Endothelial cell of umbilical vein (primary cell): ENCODE measurements at regions not wholly inside any gene's neighbourhood (a gene's known extent, or its start where the extent isn't known, plus 50 kb on each side); places are given as distances from the start of the nearest gene placed in this dataset.

Experiments used
- BruUV-seq: library from RNA; stranded (reverse); fragments of 400-500 nt; replicated peaks from 2 replicates; lab custom pipeline; 2021; lab: Mats Ljungman, UMichigan
- CTCF ChIA-PET: fragments of 300-600, 350-600 bp; sonication (Branson Sonifier 250); formaldehyde crosslinking; loops from one replicate; lab custom pipeline; 2021; ENCODE audit warnings: antibody characterized with exemption, inconsistent platforms; lab: Charles Lee
- POLR2A ChIA-PET: fragments of 300-600, 350-600 bp; sonication (Branson Sonifier 250); formaldehyde crosslinking; loops from one replicate; lab custom pipeline; 2021; ENCODE audit warnings: antibody characterized with exemption, inconsistent platforms; lab: Charles Lee
- DNase-seq: peaks from one replicate; pipeline ENCODE4 v3.0.0-alpha.2; 2011; ENCODE audit warnings: low read depth, low spot score
- FAIRE-seq: peaks from 2 replicates; lab custom pipeline; 2011; peaks lifted over from hg19 to GRCh38; lab: Jason Lieb, UNC
- H2AFZ ChIP-seq: 2 replicates; pipeline ENCODE4 v1.6.0; 2012; ENCODE audit warnings: low read depth, low read length, control low read depth, inconsistent platforms
- H3K27ac ChIP-seq: 2 replicates; pipeline ENCODE4 v1.5.1; 2011; ENCODE audit warnings: low read depth, mild to moderate bottlenecking, control low read depth, low read length, moderate library complexity; ENCODE audit not compliant: insufficient read depth
- H3K27me3 ChIP-seq, 2 experiments: 2 replicates each; pipeline versions ENCODE4 v1.6.0 to v1.6.1; 2011; ENCODE audit warnings: low read length in 2 of 2, mixed read lengths in 1 of 2; ENCODE audit not compliant: control insufficient read depth in 2 of 2, insufficient read depth in 2 of 2
- H3K36me3 ChIP-seq, 2 experiments: 2 replicates in 1 of 2; 3 replicates in 1 of 2; pipeline ENCODE4 v1.5.1; 2011; ENCODE audit warnings: low read length in 2 of 2, mild to moderate bottlenecking in 1 of 2, moderate library complexity in 1 of 2; ENCODE audit not compliant: control insufficient read depth in 2 of 2, insufficient read depth in 2 of 2; ENCODE audit errors: extremely low read depth in 1 of 2
- H3K4me1 ChIP-seq: 3 replicates; pipeline ENCODE4 v1.5.1; 2011; ENCODE audit warnings: mild to moderate bottlenecking, low read length; ENCODE audit not compliant: control insufficient read depth, insufficient read depth; ENCODE audit errors: extremely low read depth
- H3K4me2 ChIP-seq: 2 replicates; pipeline ENCODE4 v1.6.1; 2011; ENCODE audit warnings: low read length, control low read depth, mixed read lengths; ENCODE audit not compliant: insufficient read depth
- H3K4me3 ChIP-seq, 3 experiments: fragments of 200-600 bp in 1 of 3; sonication (generic), shearing (Covaris generic) in 1 of 3; replicated peaks in 1 of 3; 2 replicates each; pipeline ENCODE4 v1.5.1; 2011 to 2016; ENCODE audit warnings: control low read depth in 3 of 3, low read length in 3 of 3, mild to moderate bottlenecking in 2 of 3, inconsistent platforms in 1 of 3, low read depth in 1 of 3, moderate library complexity in 1 of 3; ENCODE audit not compliant: insufficient read depth in 1 of 3
- H3K79me2 ChIP-seq: 2 replicates; pipeline ENCODE4 v1.6.0; 2012; ENCODE audit warnings: low read length, inconsistent platforms; ENCODE audit not compliant: control insufficient read depth, insufficient read depth
- H3K9ac ChIP-seq: replicated peaks from 2 replicates; pipeline ENCODE3; 2011; ENCODE audit warnings: low read length, control low read depth; ENCODE audit not compliant: insufficient read depth; ENCODE audit errors: extremely low read depth
- H3K9me1 ChIP-seq: replicated peaks from 3 replicates; pipeline ENCODE4 v1.6.0; 2011; ENCODE audit warnings: mild to moderate bottlenecking, low read length; ENCODE audit not compliant: control insufficient read depth, insufficient read depth; ENCODE audit errors: extremely low read depth
- H3K9me3 ChIP-seq: replicated peaks from 2 replicates; pipeline ENCODE4 v1.5.1; 2012; ENCODE audit warnings: low read length, inconsistent platforms; ENCODE audit not compliant: control insufficient read depth, insufficient read depth
- H4K20me1 ChIP-seq: replicated peaks from 2 replicates; pipeline ENCODE3; 2011; ENCODE audit warnings: mild to moderate bottlenecking, low read length; ENCODE audit not compliant: control insufficient read depth, insufficient read depth; ENCODE audit errors: extremely low read depth
- FOS ChIP-seq: IDR thresholded peaks from 2 replicates; pipeline ENCODE4 v1.6.1; 2011; ENCODE audit warnings: mild to moderate bottlenecking, low read length, moderate library complexity, borderline replicate concordance; ENCODE audit not compliant: insufficient read depth
- GATA2 ChIP-seq: IDR thresholded peaks from 2 replicates; pipeline ENCODE4 v1.7.0; 2011; ENCODE audit warnings: low read depth, mild to moderate bottlenecking, moderate library complexity, mixed read lengths, low read length; ENCODE audit not compliant: insufficient read length, insufficient read depth
- JUN ChIP-seq: IDR thresholded peaks from 2 replicates; pipeline ENCODE4 v1.6.1; 2011; ENCODE audit warnings: borderline replicate concordance, low read depth; ENCODE audit not compliant: insufficient read length, insufficient read depth
- MYC ChIP-seq: IDR thresholded peaks from one replicate; pipeline ENCODE4 v1.6.1; 2011; ENCODE audit warnings: mild to moderate bottlenecking, low read depth, low read length
- POLR2A ChIP-seq: IDR thresholded peaks from 2 replicates; pipeline ENCODE4 v1.6.1; 2012; ENCODE audit warnings: low read depth, mild to moderate bottlenecking, control low read depth, low read length
- POLR2AphosphoS5 ChIP-seq: IDR thresholded peaks from 2 replicates; pipeline ENCODE4 v1.6.1; 2012; ENCODE audit warnings: low read depth, mild to moderate bottlenecking, control low read depth, low read length, moderate library complexity; ENCODE audit not compliant: insufficient read depth
- dilution Hi-C: fragments of 300-500 bp; cut with MboI; formaldehyde crosslinking; loops from one replicate; pipeline ENCODE4 v1.15.0; 2019; ENCODE audit warnings: low sequenced_read_pairs; ENCODE audit not compliant: extremely low pct_ligation_motif_present
- intact Hi-C: fragments of 100-400 bp; cut with micrococcal nuclease; formaldehyde crosslinking; loops from one replicate; pipeline ENCODE4 v1.10.0; 2022
- TF ChIP-seq, protein P1 (sequence below), 2 donors: IDR thresholded peaks; 1 replicate in 1 of 2; 2 replicates in 1 of 2; pipeline ENCODE4 v1.5.1; 2011; ENCODE audit warnings: low read length in 2 of 2, mild to moderate bottlenecking in 2 of 2, moderate library complexity in 2 of 2, control low read depth in 1 of 2, inconsistent platforms in 1 of 2, low read depth in 1 of 2; ENCODE audit not compliant: insufficient read depth in 1 of 2; ENCODE audit errors: extremely low read depth in 1 of 2

DNA sequence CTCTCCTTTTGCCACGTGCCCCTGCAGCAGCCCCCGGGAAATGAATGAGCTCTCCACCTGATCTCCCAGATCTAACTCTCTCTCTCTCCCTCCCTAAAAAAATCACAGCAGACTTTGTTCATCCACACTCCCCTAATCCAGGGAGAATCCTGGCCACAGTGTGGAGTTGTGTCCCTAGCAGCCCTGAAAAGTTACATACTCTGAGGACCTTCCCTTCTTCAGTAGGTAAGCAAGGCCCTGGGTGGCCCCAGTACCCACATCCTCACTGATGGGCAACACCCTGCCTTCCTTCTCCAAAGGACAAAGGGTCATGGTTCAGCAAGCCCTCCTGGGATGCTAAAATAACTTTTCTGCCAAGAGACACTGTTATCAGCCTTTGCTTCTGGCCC is 76.9 kb upstream of the GLI2 start:
- BruUV-seq: no TSS peak
- no peaks in the 10 kb centered on the region for H3K4me1 ChIP-seq
- H3K4me2 ChIP-seq: no peak overlapping the region
- no peak for FAIRE-seq
- dilution Hi-C loops (no loop called here), intact Hi-C loops (no loop called here)
- no peaks in the 10 kb centered on the region for H3K9me1 ChIP-seq
- POLR2A ChIA-PET: no interaction called here
- CTCF ChIA-PET: interaction anchor here (0.7 to 1.9 kb wide), 2 partner anchors 16 to 28 kb away, joined by 3 to 5 read pairs; no protein-coding TSS in a partner anchor
- H3K9ac ChIP-seq: no peak overlapping the region
- TF ChIP-seq GATA2 (no peak), POLR2A (no peak), JUN (no peak), FOS (no peak), POLR2AphosphoS5 (no peak), MYC (no peak)
- TF ChIP-seq, protein P1, sequence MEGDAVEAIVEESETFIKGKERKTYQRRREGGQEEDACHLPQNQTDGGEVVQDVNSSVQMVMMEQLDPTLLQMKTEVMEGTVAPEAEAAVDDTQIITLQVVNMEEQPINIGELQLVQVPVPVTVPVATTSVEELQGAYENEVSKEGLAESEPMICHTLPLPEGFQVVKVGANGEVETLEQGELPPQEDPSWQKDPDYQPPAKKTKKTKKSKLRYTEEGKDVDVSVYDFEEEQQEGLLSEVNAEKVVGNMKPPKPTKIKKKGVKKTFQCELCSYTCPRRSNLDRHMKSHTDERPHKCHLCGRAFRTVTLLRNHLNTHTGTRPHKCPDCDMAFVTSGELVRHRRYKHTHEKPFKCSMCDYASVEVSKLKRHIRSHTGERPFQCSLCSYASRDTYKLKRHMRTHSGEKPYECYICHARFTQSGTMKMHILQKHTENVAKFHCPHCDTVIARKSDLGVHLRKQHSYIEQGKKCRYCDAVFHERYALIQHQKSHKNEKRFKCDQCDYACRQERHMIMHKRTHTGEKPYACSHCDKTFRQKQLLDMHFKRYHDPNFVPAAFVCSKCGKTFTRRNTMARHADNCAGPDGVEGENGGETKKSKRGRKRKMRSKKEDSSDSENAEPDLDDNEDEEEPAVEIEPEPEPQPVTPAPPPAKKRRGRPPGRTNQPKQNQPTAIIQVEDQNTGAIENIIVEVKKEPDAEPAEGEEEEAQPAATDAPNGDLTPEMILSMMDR (IDR thresholded peaks at IDR 0.05; ENCODE audit: extremely low read depth in 1 of 2, insufficient read depth in 1 of 2, low read depth in 1 of 2, low read length in 2 of 2): no peak
- H3K36me3 ChIP-seq: no peaks in the 10 kb centered on the region
- H2AFZ ChIP-seq: no peak overlapping the region
- peaks cover 4 to 15% of the 10 kb centered on the region in 2 experiments for H3K27me3 ChIP-seq
- H3K79me2 ChIP-seq: no peaks in the 10 kb centered on the region
- no peak overlapping the region for H3K27ac ChIP-seq
- H3K9me3 ChIP-seq: no peaks in the 10 kb centered on the region
- no peak overlapping the region for H3K4me3 ChIP-seq
- no peaks in the 10 kb centered on the region for H4K20me1 ChIP-seq
- DNase-seq: no peak
